H1 (cell line): ENCODE measurements at regions not wholly inside any gene's neighbourhood (a gene's known extent, or its start where the extent isn't known, plus 50 kb on each side); places are given as distances from the start of the nearest gene placed in this dataset.

Experiments
- BRCA1 ChIP-seq: IDR thresholded peaks from 2 replicates; pipeline ENCODE4 v1.6.1; 2012; ENCODE audit warnings: low read depth, low read length, improper control_type of control experiment
- JUND ChIP-seq: IDR thresholded peaks from 2 replicates; pipeline ENCODE4 v1.6.1; 2011; ENCODE audit warnings: mild to moderate bottlenecking, improper control_type of control experiment, low read length
- RAD21 ChIP-seq, 2 experiments: IDR thresholded peaks in 1 of 2; conservative IDR thresholded peaks in 1 of 2; 2 replicates each; pipeline ENCODE4 v1.6.1; 2011; ENCODE audit warnings: low read depth in 2 of 2, low read length in 2 of 2, improper control_type of control experiment in 1 of 2, inconsistent platforms in 1 of 2, mild to moderate bottlenecking in 1 of 2, moderate library complexity in 1 of 2
- TAF1 ChIP-seq: IDR thresholded peaks from 2 replicates; pipeline ENCODE4 v1.6.1; 2011; ENCODE audit warnings: mild to moderate bottlenecking, low read depth, low read length
- TCF12 ChIP-seq: IDR thresholded peaks from 2 replicates; pipeline ENCODE4 v1.6.1; 2011; ENCODE audit warnings: low read depth, mild to moderate bottlenecking, low read length
- YY1 ChIP-seq: IDR thresholded peaks from 2 replicates; pipeline ENCODE4 v1.6.1; 2011; ENCODE audit warnings: low read depth, mild to moderate bottlenecking, low read length
- ZNF274 ChIP-seq: IDR thresholded peaks from 2 replicates; pipeline ENCODE4 v1.7.0; 2012; ENCODE audit warnings: low read length, borderline replicate concordance; ENCODE audit errors: extremely low read depth
- TF ChIP-seq, protein P1 (sequence below), 3 experiments: IDR thresholded peaks; 1 replicate in 2 of 3; 2 replicates in 1 of 3; pipeline versions ENCODE4 v1.5.1 to v1.6.1; 2011; ENCODE audit warnings: low read length in 3 of 3, mild to moderate bottlenecking in 3 of 3, inconsistent platforms in 2 of 3, low read depth in 1 of 3, moderate library complexity in 1 of 3; ENCODE audit not compliant: insufficient read depth in 1 of 3; ENCODE audit errors: control extremely low read depth in 1 of 3
- TF ChIP-seq, protein P2 (sequence below): IDR thresholded peaks from 2 replicates; pipeline ENCODE4 v1.6.1; 2012; ENCODE audit warnings: inconsistent platforms

DNA sequence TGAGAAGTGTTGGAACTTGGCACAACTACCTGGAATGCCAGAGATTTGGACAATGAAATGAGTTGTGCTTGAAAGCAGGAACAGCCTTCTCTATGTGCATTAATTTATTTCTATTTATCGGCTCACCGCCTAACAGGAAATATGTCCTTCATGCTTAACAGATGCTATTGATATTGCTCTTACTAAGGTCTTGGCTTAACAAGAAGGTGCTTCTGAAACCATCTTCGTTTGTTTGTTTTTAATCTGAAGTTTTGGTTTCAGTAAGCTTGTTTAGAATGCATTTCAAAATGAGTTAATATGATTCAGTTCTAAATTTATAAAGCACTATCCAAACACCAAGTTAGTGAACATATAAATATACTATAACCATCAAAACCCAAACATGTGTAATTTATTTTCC, 898.3 kb upstream of the B3GALT2 start:
- TF ChIP-seq, protein P1, sequence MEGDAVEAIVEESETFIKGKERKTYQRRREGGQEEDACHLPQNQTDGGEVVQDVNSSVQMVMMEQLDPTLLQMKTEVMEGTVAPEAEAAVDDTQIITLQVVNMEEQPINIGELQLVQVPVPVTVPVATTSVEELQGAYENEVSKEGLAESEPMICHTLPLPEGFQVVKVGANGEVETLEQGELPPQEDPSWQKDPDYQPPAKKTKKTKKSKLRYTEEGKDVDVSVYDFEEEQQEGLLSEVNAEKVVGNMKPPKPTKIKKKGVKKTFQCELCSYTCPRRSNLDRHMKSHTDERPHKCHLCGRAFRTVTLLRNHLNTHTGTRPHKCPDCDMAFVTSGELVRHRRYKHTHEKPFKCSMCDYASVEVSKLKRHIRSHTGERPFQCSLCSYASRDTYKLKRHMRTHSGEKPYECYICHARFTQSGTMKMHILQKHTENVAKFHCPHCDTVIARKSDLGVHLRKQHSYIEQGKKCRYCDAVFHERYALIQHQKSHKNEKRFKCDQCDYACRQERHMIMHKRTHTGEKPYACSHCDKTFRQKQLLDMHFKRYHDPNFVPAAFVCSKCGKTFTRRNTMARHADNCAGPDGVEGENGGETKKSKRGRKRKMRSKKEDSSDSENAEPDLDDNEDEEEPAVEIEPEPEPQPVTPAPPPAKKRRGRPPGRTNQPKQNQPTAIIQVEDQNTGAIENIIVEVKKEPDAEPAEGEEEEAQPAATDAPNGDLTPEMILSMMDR (IDR thresholded peaks at IDR 0.05; ENCODE audit: control extremely low read depth in 1 of 3, insufficient read depth in 1 of 3, low read depth in 1 of 3, low read length in 3 of 3) = no peak
- TF ChIP-seq JUND (no peak), RAD21 (IDR thresholded peaks at IDR 0.05 in 1 of 2, conservative IDR thresholded peaks at IDR 0.05 in 1 of 2; ENCODE audit: low read depth in 2 of 2, low read length in 2 of 2) (no peak), BRCA1 (no peak), TCF12 (no peak), ZNF274 (no peak), TAF1 (no peak), YY1 (no peak)
- TF ChIP-seq, protein P2, sequence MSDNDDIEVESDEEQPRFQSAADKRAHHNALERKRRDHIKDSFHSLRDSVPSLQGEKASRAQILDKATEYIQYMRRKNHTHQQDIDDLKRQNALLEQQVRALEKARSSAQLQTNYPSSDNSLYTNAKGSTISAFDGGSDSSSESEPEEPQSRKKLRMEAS = no peak
